SK-N-SH (cell line): ENCODE measurements at regions not wholly inside any gene's neighbourhood (a gene's known extent, or its start where the extent isn't known, plus 50 kb on each side); places are given as distances from the start of the nearest gene placed in this dataset.

Experiments
- CTCF ChIA-PET: fragments of 300-600, 350-600 bp; formaldehyde crosslinking; extraction: SDS; loops from one replicate; lab custom pipeline; 2021; lab: Yijun Ruan, JAX
- POLR2A ChIA-PET: fragments of 350-600 bp; sonication (Branson Sonifier 250); formaldehyde crosslinking; extraction: SDS; loops from one replicate; lab custom pipeline; 2020; ENCODE audit warnings: antibody characterized with exemption, inconsistent platforms; lab: Yijun Ruan, JAX
- DNase-seq: peaks from one replicate; pipeline ENCODE4 v3.0.0; 2012
- H2AFZ ChIP-seq: fragments of 200-600 bp; sonication (generic); 2 replicates; pipeline ENCODE4 v1.8.1; 2016; ENCODE audit warnings: antibody characterized with exemption, mild to moderate bottlenecking, low read depth
- H3F3A ChIP-seq: fragments of 200-600 bp; sonication (generic); replicated peaks from 2 replicates; pipeline ENCODE3; 2016; ENCODE audit warnings: antibody characterized with exemption, mild to moderate bottlenecking; ENCODE audit not compliant: insufficient read depth
- H3K27ac ChIP-seq, 2 experiments: fragments of 200-500 bp in 1 of 2; fragments of 200-600 bp in 1 of 2; sonication (Bioruptor generic) in 1 of 2; sonication (generic), shearing (Covaris generic) in 1 of 2; 2 replicates each; pipeline versions ENCODE4 v1.5.1 to v1.6.1; 2014 to 2016; ENCODE audit warnings: low read depth in 2 of 2, inconsistent platforms in 1 of 2, low read length in 1 of 2, mild to moderate bottlenecking in 1 of 2, mixed read lengths in 1 of 2
- H3K27me3 ChIP-seq: fragments of 200-600 bp; sonication (generic), shearing (Covaris generic); 2 replicates; pipeline ENCODE4 v1.6.1; 2016; ENCODE audit warnings: mixed run types; ENCODE audit not compliant: insufficient read depth
- H3K36me3 ChIP-seq, 2 experiments: fragments of 200-500 bp in 1 of 2; fragments of 200-600 bp in 1 of 2; sonication (Bioruptor generic) in 1 of 2; sonication (generic) in 1 of 2; replicated peaks in 1 of 2; 2 replicates each; pipeline versions ENCODE3 to v1.5.1; 2014 to 2016; ENCODE audit warnings: low read length in 1 of 2, mild to moderate bottlenecking in 1 of 2; ENCODE audit not compliant: insufficient read depth in 2 of 2, control insufficient read depth in 1 of 2
- H3K4me1 ChIP-seq, 2 experiments: fragments of 200-500 bp in 1 of 2; fragments of 200-600 bp in 1 of 2; sonication (Bioruptor generic) in 1 of 2; sonication (generic), shearing (Covaris generic) in 1 of 2; 2 replicates each; pipeline versions ENCODE4 v1.5.1 to v1.6.1; 2014 to 2016; ENCODE audit warnings: low read depth in 1 of 2, low read length in 1 of 2, mixed run types in 1 of 2; ENCODE audit not compliant: insufficient read depth in 2 of 2, control insufficient read depth in 1 of 2
- H3K4me2 ChIP-seq: fragments of 200-600 bp; sonication (generic), shearing (Covaris generic); 2 replicates; pipeline ENCODE4 v1.6.1; 2017; ENCODE audit warnings: mixed run types
- H3K4me3 ChIP-seq, 2 experiments: fragments of 200-500 bp in 1 of 2; fragments of 200-600 bp in 1 of 2; sonication (Bioruptor generic) in 1 of 2; sonication (generic), shearing (Covaris generic) in 1 of 2; 2 replicates each; pipeline versions ENCODE4 v1.5.1 to v1.8.1; 2014 to 2016; ENCODE audit warnings: low read depth in 2 of 2, inconsistent platforms in 1 of 2, low read length in 1 of 2, mild to moderate bottlenecking in 1 of 2, mixed read lengths in 1 of 2, moderate library complexity in 1 of 2
- H3K79me2 ChIP-seq: fragments of 200-600 bp; sonication (generic); 2 replicates; pipeline ENCODE4 v1.8.1; 2017; ENCODE audit warnings: mild to moderate bottlenecking; ENCODE audit not compliant: insufficient read depth
- H3K9ac ChIP-seq: fragments of 200-600 bp; sonication (generic); 2 replicates; pipeline ENCODE4 v1.6.1; 2017; ENCODE audit warnings: mixed run types
- H3K9me2 ChIP-seq: fragments of 200-600 bp; sonication (generic); 2 replicates; pipeline ENCODE4 v1.6.1; 2017; ENCODE audit warnings: mixed run types
- H3K9me3 ChIP-seq: fragments of 200-600 bp; sonication (generic); 2 replicates; pipeline ENCODE4 v1.6.1; 2017; ENCODE audit warnings: mixed run types, mild to moderate bottlenecking, moderate library complexity
- H4K20me1 ChIP-seq: fragments of 200-600 bp; sonication (generic); 2 replicates; pipeline ENCODE4 v1.6.1; 2017; ENCODE audit warnings: mild to moderate bottlenecking, mixed run types; ENCODE audit not compliant: insufficient read depth
- EP300 ChIP-seq, 2 experiments: IDR thresholded peaks; 2 replicates each; pipeline versions ENCODE4 v1.4.0 to v1.6.1; 2012; ENCODE audit warnings: borderline replicate concordance in 1 of 2, low read depth in 1 of 2, low read length in 1 of 2
- EZH2phosphoT487 ChIP-seq: fragments of 200-600 bp; sonication (generic); IDR thresholded peaks from 2 replicates; pipeline ENCODE4 v1.6.1; 2017; ENCODE audit warnings: low read depth, mixed run types, mild to moderate bottlenecking, antibody characterized with exemption, moderate library complexity, borderline replicate concordance
- IRF3 ChIP-seq: fragments of 150-350 bp; IDR thresholded peaks from 2 replicates; pipeline ENCODE4 v1.6.1; 2016; ENCODE audit warnings: mild to moderate bottlenecking, low read depth, low read length
- MAX ChIP-seq: IDR thresholded peaks from 2 replicates; pipeline ENCODE4 v1.4.0; 2012; ENCODE audit warnings: low read depth
- MXI1 ChIP-seq: IDR thresholded peaks from 2 replicates; pipeline ENCODE4 v1.6.1; 2012; ENCODE audit warnings: mild to moderate bottlenecking, low read depth, low read length, improper control_type of control experiment
- NRF1 ChIP-seq: IDR thresholded peaks from 2 replicates; pipeline ENCODE4 v1.6.1; 2012; ENCODE audit warnings: low read depth, mild to moderate bottlenecking, low read length
- PBX3 ChIP-seq: IDR thresholded peaks from 2 replicates; pipeline ENCODE4; 2012
- POLR2AphosphoS5 ChIP-seq: IDR thresholded peaks from 2 replicates; pipeline ENCODE4 v1.6.1; 2012; ENCODE audit warnings: low read depth, low read length
- RFX5 ChIP-seq: IDR thresholded peaks from 2 replicates; pipeline ENCODE4 v1.6.1; 2012; ENCODE audit warnings: mild to moderate bottlenecking, improper control_type of control experiment, low read length
- SMC3 ChIP-seq: IDR thresholded peaks from 2 replicates; pipeline ENCODE4 v1.6.1; 2012; ENCODE audit warnings: low read depth, low read length, improper control_type of control experiment
- TEAD4 ChIP-seq: IDR thresholded peaks from 2 replicates; pipeline ENCODE4 v1.4.0; 2012; ENCODE audit warnings: mild to moderate bottlenecking, borderline replicate concordance; ENCODE audit not compliant: insufficient read depth
- YY1 ChIP-seq: IDR thresholded peaks from 2 replicates; pipeline ENCODE4 v1.4.0; 2012; ENCODE audit warnings: low read depth, mild to moderate bottlenecking
- WGBS: methylation state at CpG from one replicate; pipeline ENCODE4 v1.1.6; 2017; ENCODE audit warnings: low lambda C conversion rate; 5-methylcytosine and 5-hydroxymethylcytosine counted together
- TF ChIP-seq, protein P1 (sequence below): IDR thresholded peaks from 2 replicates; pipeline ENCODE4 v1.4.0; 2012; ENCODE audit warnings: low read depth, borderline replicate concordance

DNA sequence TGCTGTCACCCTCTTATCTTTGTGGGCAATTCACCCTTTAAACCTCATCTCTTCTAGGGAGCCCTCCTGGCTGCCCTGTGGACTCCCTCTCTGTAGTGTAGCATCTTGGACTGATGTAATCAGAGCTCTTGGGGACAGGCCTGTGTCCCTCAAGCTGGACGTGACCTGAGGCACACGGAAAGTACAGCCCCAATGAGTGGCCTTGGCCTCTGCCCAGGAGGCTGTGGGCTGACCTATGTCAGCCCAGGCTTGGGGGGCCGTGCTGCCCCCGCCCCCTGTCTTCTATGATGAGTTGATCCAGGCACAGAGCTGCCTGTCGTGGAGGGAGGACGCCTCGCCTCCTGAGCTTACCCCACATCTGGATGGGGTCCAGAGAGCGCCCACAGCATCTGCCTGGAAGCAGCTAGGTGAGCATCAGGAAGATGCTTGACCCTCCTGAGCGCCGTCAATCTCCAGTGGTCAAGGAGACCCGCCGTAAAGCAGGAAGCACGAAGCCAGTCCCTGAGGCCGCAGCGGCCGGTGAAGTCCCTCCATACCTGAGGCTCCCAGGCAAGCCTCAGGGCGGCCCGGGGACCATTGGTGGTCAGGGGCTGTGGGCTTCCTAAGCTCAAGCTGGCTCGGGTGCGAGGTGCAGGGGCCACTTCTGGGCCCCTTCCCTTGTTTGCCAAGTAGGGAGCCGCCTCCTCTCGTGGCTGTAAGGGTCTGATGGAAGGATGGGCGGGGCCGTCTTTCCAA lies 1136.9 kb downstream of the BRD1 start:
- Histone ChIP-seq H3K9ac (no peak overlapping the region), H4K20me1 (no peaks in the 10 kb centered on the region), H3K36me3 (no peaks in the 10 kb centered on the region), H3K4me2 (no peak overlapping the region), H3K27ac (no peak overlapping the region), H2AFZ (no peak overlapping the region), H3K4me3 (no peak overlapping the region), H3F3A (no peaks in the 10 kb centered on the region), H3K79me2 (no peaks in the 10 kb centered on the region), H3K9me3 (no peaks in the 10 kb centered on the region), H3K9me2 (no peaks in the 10 kb centered on the region), H3K4me1 (no peaks in the 10 kb centered on the region; a peak in 1 of 4 replicates), H3K27me3 (no peaks in the 10 kb centered on the region)
- no peak for DNase-seq
- CTCF ChIA-PET, result no interaction called here
- TF ChIP-seq, protein P1, sequence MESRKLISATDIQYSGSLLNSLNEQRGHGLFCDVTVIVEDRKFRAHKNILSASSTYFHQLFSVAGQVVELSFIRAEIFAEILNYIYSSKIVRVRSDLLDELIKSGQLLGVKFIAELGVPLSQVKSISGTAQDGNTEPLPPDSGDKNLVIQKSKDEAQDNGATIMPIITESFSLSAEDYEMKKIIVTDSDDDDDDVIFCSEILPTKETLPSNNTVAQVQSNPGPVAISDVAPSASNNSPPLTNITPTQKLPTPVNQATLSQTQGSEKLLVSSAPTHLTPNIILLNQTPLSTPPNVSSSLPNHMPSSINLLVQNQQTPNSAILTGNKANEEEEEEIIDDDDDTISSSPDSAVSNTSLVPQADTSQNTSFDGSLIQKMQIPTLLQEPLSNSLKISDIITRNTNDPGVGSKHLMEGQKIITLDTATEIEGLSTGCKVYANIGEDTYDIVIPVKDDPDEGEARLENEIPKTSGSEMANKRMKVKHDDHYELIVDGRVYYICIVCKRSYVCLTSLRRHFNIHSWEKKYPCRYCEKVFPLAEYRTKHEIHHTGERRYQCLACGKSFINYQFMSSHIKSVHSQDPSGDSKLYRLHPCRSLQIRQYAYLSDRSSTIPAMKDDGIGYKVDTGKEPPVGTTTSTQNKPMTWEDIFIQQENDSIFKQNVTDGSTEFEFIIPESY, result no peak
- TF ChIP-seq NRF1 (no peak), TEAD4 (no peak), MAX (no peak), YY1 (no peak), RFX5 (no peak), EZH2phosphoT487 (no peak), MXI1 (no peak), POLR2AphosphoS5 (no peak), EP300 (IDR thresholded peaks at IDR 0.05; ENCODE audit: borderline replicate concordance in 1 of 2, low read depth in 1 of 2, low read length in 1 of 2) (no peak)
- WGBS, result 23% methylated on average over 3 of the region's 24 CpGs
- POLR2A ChIA-PET, result no interaction called here

DNA sequence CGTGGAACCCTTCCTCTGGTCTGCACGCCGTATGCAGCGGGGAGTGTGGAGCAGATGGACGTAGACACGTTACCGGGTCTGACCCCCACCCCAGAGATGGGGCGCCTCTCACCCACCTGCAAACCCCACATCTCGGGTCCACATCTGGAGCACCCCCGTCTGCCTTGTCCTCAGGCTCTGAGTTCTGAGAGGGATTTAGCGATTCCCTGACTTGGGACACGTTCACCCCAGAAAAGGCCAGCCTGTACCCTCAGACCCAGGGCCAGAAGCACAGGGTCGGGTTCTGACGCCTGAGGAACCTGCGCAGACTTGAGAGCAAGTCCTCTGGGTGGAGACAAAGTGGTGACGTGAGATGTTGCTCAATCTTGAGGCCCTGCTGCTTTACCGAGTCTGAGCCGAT lies 1138.5 kb downstream of the BRD1 start:
- TF ChIP-seq IRF3, result no peak
- TF ChIP-seq EP300 (IDR thresholded peaks at IDR 0.05; ENCODE audit: borderline replicate concordance in 1 of 2, low read depth in 1 of 2, low read length in 1 of 2), result no peak
- TF ChIP-seq SMC3, result no peak
- TF ChIP-seq TEAD4, result no peak
- no peak for TF ChIP-seq PBX3
- no peak for TF ChIP-seq MXI1
- no peaks in the 10 kb centered on the region for H3K9me2 ChIP-seq
- no peaks in the 10 kb centered on the region for H3K27me3 ChIP-seq
- WGBS, result 42% methylated on average over 3 of the region's 18 CpGs
- H3K4me2 ChIP-seq, result no peak overlapping the region
- H3F3A ChIP-seq, result no peaks in the 10 kb centered on the region
- no peak overlapping the region for H3K27ac ChIP-seq
- no peak for DNase-seq
- ChIA-PET POLR2A (no interaction called here), CTCF (no interaction called here)
- no peaks in the 10 kb centered on the region for H3K9me3 ChIP-seq
- no peak overlapping the region for H2AFZ ChIP-seq
- H3K4me3 ChIP-seq, result no peak overlapping the region
- no peak overlapping the region for H3K9ac ChIP-seq
- H3K4me1 ChIP-seq, result no peaks in the 10 kb centered on the region; a peak in 1 of 4 replicates
- no peaks in the 10 kb centered on the region for H4K20me1 ChIP-seq
- no peaks in the 10 kb centered on the region for H3K79me2 ChIP-seq
- no peaks in the 10 kb centered on the region for H3K36me3 ChIP-seq
